Mucosa of descending colon (tissue), 3 donors: ENCODE measurements at regions not wholly inside any gene's neighbourhood (a gene's known extent, or its start where the extent isn't known, plus 50 kb on each side); places are given as distances from the start of the nearest gene placed in this dataset.

ENCODE experiments used
- ATAC-seq: fragments of 200-7000 bp; cut with Tn5 transposase; one replicate; pipeline ENCODE4 v1.9.1; 2020; ENCODE audit warnings: mild to moderate bottlenecking, moderate library complexity
- DNase-seq, 3 donors: peaks; one replicate each; pipeline ENCODE4 v3.0.0-alpha.2; 2020
- H3K36me3 ChIP-seq: fragments of 200-600 bp; one replicate; pipeline ENCODE4 v1.8.0; 2021; ENCODE audit warnings: low read depth, mild to moderate bottlenecking
- H3K4me1 ChIP-seq: fragments of 200-600 bp; one replicate; pipeline ENCODE4 v1.8.0; 2021; ENCODE audit warnings: low read depth, mild to moderate bottlenecking
- H3K4me3 ChIP-seq: fragments of 200-600 bp; one replicate; pipeline ENCODE4 v1.8.0; 2021; ENCODE audit warnings: mild to moderate bottlenecking
- H3K9me3 ChIP-seq: fragments of 200-600 bp; one replicate; pipeline ENCODE4 v1.8.0; 2021; ENCODE audit warnings: mild to moderate bottlenecking
- intact Hi-C, 2 donors: fragments of 100-400 bp; cut with DNase I in 1 of 2; cut with micrococcal nuclease in 1 of 2; formaldehyde crosslinking; loops; one replicate each; pipeline versions ENCODE4 v1.11.0 to v1.11.1; 2022; cut with DNase I, micrococcal nuclease
- TF ChIP-seq, protein P1 (sequence below): fragments of 200-600 bp; IDR thresholded peaks from one replicate; pipeline ENCODE4 v1.8.0; 2022; ENCODE audit warnings: antibody characterized with exemption, mild to moderate bottlenecking
- donor health status: DM: no; HTN: no; CAD: no; lungs with moderate emphysema.
- donor health status: DM: no; HTN: no; CAD: no.
- donor health status: DM: no; HTN: yes; CAD: no.

DNA sequence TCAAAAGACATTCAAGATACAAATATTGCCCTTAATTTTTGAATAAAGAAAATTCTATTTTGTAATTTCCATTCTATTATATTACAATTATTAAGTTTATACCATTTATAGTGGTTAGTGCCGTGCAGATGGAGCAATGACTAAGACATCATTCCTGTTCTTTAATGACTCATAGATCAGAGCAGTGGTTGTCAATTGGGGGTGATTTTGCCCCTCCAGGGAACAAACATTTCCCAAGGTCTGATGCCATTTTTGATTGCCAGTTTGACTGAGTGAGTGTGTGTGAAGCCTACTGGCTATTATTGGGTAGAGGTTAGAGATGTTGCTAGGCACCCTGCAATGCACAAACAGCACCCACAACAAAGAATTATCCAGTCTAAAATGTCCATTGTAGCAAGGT lies 97.9 kb upstream of the DDIT4L start:
- no peak overlapping the region for H3K4me3 ChIP-seq
- no peaks in the 10 kb centered on the region for H3K4me1 ChIP-seq
- intact Hi-C loops = no loop called here
- no peaks in the 10 kb centered on the region for H3K9me3 ChIP-seq
- TF ChIP-seq, protein P1, sequence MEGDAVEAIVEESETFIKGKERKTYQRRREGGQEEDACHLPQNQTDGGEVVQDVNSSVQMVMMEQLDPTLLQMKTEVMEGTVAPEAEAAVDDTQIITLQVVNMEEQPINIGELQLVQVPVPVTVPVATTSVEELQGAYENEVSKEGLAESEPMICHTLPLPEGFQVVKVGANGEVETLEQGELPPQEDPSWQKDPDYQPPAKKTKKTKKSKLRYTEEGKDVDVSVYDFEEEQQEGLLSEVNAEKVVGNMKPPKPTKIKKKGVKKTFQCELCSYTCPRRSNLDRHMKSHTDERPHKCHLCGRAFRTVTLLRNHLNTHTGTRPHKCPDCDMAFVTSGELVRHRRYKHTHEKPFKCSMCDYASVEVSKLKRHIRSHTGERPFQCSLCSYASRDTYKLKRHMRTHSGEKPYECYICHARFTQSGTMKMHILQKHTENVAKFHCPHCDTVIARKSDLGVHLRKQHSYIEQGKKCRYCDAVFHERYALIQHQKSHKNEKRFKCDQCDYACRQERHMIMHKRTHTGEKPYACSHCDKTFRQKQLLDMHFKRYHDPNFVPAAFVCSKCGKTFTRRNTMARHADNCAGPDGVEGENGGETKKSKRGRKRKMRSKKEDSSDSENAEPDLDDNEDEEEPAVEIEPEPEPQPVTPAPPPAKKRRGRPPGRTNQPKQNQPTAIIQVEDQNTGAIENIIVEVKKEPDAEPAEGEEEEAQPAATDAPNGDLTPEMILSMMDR = no peak
- DNase-seq (no peak), ATAC-seq (no peak)
- H3K36me3 ChIP-seq = no peaks in the 10 kb centered on the region

DNA sequence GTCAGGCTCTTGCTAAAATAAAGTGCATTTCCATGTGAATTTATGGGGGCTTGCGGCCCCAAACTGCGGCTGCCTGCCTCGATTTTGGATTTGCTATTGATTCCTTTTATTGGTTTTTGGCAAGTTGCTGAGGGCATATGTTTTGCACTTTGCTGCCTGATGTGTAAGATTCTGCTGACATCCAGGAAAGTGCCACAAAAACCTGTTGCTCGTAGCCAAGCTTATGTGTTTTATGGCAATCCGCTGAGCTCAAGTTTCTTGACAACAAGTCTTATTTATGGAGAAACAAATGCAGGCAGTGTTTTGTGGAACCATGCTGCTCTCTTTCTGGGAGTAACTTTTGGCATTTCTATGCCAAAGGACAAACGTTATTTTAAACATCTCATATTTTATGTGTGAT lies 97.3 kb upstream of the DDIT4L start:
- no peak for ATAC-seq
- Histone ChIP-seq H3K4me3 (no peak overlapping the region), H3K36me3 (no peaks in the 10 kb centered on the region), H3K4me1 (no peaks in the 10 kb centered on the region), H3K9me3 (no peaks in the 10 kb centered on the region)
- intact Hi-C loops = no loop called here
- TF ChIP-seq, protein P1 = no peak
- DNase-seq = no peak

DNA sequence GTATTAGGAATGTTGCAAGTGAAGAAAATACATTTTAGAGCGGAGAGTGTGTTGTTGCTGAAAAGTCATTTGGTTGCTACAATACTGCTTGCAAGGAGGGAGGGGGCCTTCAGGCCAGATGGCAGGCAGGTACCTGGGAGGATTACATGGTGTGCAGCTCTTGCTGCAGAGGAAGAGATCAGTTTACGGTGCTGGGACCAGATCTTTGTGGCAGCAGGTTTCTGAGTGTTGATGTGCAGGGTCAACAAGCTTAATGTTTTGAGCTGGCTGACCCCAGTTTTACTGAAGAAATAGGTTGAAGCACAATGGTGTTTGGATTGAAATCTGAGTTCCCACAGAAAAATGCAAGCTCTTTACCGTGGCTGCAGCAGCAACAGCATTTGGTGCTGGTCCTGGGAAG lies 96.4 kb upstream of the DDIT4L start:
- ATAC-seq (no peak), DNase-seq (no peak)
- intact Hi-C loops = no loop called here
- Histone ChIP-seq H3K4me3 (no peak overlapping the region), H3K9me3 (no peaks in the 10 kb centered on the region), H3K4me1 (no peaks in the 10 kb centered on the region), H3K36me3 (no peaks in the 10 kb centered on the region)
- TF ChIP-seq, protein P1 = no peak

DNA sequence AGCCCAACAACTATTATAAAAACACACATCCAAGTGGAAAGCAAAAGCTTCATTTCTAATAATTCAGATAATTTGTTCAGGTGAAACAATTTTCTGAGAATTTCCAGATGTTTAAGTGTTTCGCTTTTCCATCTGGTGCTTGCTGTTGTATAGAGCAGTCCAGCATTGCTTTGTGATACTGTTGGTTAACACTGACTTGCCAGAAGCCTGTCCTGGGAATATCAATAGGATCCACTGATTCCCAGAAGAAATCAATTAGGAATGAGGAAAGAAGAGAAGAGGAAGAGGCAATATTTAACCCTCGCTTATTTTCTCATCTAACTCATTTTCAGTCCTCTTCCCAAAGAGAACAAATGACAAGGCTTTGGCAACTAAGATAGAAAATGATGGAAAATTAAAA lies 94.9 kb upstream of the DDIT4L start:
- ATAC-seq (no peak), DNase-seq (no peak)
- TF ChIP-seq, protein P1 = no peak
- Histone ChIP-seq H3K9me3 (no peaks in the 10 kb centered on the region), H3K4me1 (no peaks in the 10 kb centered on the region), H3K36me3 (no peaks in the 10 kb centered on the region), H3K4me3 (no peak overlapping the region)
- intact Hi-C loops = no loop called here

DNA sequence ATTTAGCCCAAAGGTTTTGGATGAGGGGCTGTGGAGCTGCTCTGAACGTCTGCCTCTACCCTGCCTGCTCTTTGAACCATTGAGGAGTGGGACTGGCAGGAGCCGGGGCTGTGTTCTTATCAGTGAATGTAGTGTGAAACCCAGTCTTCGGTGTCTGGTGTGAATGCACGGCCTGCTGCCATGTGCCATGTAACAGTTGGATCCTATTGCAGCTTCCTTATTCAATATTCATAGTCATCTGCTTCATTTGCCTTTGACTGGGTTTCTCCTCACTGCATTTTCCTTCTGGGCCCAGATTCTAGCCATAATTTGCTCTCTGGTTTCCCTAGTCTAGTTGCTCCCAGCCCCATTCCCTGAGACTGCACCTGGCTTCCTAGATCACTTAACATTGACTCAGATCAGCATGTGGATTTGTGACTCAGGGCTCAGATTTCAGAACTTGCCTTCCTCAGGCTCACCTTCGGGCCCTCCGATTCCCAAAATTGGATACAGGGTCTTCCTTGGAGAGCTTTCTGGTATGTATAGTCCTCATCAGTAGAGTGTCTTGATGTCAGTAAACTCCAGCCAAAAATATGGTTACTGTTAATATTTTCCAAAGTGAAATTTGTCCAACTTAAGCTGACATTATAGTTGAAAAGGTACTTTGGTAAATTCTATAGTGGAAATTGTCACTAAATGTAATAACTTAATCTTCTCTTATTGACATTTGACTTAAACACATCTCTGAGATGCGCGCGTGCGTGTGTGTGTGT lies 94.0 kb upstream of the DDIT4L start:
- H3K36me3 ChIP-seq = no peaks in the 10 kb centered on the region
- H3K4me1 ChIP-seq = no peaks in the 10 kb centered on the region
- H3K9me3 ChIP-seq = no peaks in the 10 kb centered on the region
- ATAC-seq (no peak), DNase-seq (no peak)
- no peak overlapping the region for H3K4me3 ChIP-seq
- intact Hi-C loops = no loop called here
- TF ChIP-seq, protein P1 = no peak

DNA sequence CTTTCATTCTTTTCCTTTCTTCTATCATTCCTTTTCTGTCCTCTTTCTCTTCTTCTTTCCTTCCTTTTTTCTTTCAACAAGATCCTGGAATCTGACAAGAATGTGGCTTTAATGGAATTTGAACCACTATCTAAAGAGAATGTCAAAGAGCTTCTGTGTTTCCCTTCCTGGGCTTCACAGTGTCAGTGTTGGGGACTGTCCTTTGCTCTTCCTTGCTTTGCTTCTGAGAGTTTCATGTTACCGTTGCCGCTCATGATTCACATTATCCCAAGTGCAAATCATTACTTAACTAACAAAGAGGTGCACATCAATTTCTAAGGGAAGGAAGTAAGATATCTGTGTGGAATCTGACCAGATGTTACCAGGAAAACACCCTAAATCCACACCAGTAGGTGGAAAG lies 90.5 kb upstream of the DDIT4L start:
- ATAC-seq (no peak), DNase-seq (no peak)
- TF ChIP-seq, protein P1 = no peak
- Histone ChIP-seq H3K4me3 (no peak overlapping the region), H3K36me3 (no peaks in the 10 kb centered on the region), H3K9me3 (no peaks in the 10 kb centered on the region), H3K4me1 (no peaks in the 10 kb centered on the region)
- intact Hi-C loops = no loop called here
